Ectodermal cell (in vitro differentiated cells): ENCODE measurements at regions not wholly inside any gene's neighbourhood (a gene's known extent, or its start where the extent isn't known, plus 50 kb on each side); places are given as distances from the start of the nearest gene placed in this dataset.

Source experiments
- H3K27ac ChIP-seq: 2 replicates; pipeline ENCODE4 v1.7.0; 2013; ENCODE audit warnings: mild to moderate bottlenecking, low read depth, low read length; ENCODE audit not compliant: insufficient read depth, poor library complexity, severe bottlenecking
- H3K27me3 ChIP-seq: 2 replicates; pipeline ENCODE4 v1.7.0; 2013; ENCODE audit warnings: mild to moderate bottlenecking, low read length; ENCODE audit not compliant: insufficient read depth, control insufficient read depth, poor library complexity, severe bottlenecking
- H3K36me3 ChIP-seq: one replicate; pipeline ENCODE4 v1.7.0; 2013; ENCODE audit warnings: low read length; ENCODE audit not compliant: control insufficient read depth, insufficient read depth
- H3K4me1 ChIP-seq: one replicate; pipeline ENCODE4 v1.7.0; 2013; ENCODE audit warnings: low read length; ENCODE audit not compliant: control insufficient read depth, insufficient read depth
- H3K4me3 ChIP-seq: 2 replicates; pipeline ENCODE4 v1.7.0; 2013; ENCODE audit warnings: low read depth, low read length, control low read depth; ENCODE audit not compliant: insufficient read depth
- H3K9me3 ChIP-seq: 2 replicates; pipeline ENCODE4 v1.7.0; 2013; ENCODE audit warnings: mild to moderate bottlenecking, low read length, moderate library complexity; ENCODE audit not compliant: control insufficient read depth
- WGBS, 2 experiments: methylation state at CpG; one replicate each; pipeline ENCODE4 v1.1.7; 2013; ENCODE audit warnings: missing lambda C conversion rate in 2 of 2; 5-methylcytosine and 5-hydroxymethylcytosine counted together

DNA sequence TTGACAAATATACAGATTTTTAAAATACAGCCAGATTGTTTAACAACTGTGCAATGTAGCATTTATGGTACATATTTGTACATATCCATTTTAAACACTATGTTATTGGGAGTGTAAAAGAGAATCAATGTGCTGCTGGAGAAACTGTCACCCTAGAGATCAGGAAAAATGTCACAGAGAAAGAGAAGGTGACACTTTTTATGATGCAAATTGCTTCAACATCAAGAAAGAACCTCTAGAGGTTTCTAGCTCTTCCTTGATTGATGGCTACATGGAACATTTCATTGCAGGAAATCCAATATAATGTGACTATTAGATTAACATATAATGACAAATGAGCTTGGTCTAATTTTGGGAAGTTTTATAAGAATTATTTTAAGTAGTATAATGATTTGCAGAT lies 1491.2 kb upstream of the PCDH20 start:
- Histone ChIP-seq H3K4me3 (no peak overlapping the region), H3K27ac (no peak overlapping the region), H3K27me3 (no peaks in the 10 kb centered on the region), H3K4me1 (no peaks in the 10 kb centered on the region), H3K9me3 (no peaks in the 10 kb centered on the region), H3K36me3 (no peaks in the 10 kb centered on the region)

DNA sequence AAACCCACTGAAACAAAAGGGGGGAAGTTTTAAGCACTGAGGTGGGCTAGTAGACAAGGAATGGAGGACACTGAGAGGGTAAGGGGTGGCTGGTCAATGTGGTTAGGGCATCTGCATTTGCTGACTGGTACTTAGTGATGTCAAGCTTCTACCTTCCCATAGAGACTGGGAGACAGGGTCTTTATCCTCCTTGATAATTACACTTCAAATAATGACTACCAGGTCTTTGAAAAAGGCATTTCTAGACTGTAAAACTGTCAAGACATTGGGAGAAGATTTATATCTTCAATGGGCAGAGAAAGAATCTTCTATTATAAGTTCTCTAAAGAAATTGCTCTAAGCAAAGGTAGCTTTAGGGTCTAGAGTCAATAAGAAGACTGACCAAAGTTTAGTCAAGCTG lies 1490.8 kb upstream of the PCDH20 start:
- Histone ChIP-seq H3K27me3 (no peaks in the 10 kb centered on the region), H3K4me1 (no peaks in the 10 kb centered on the region)

DNA sequence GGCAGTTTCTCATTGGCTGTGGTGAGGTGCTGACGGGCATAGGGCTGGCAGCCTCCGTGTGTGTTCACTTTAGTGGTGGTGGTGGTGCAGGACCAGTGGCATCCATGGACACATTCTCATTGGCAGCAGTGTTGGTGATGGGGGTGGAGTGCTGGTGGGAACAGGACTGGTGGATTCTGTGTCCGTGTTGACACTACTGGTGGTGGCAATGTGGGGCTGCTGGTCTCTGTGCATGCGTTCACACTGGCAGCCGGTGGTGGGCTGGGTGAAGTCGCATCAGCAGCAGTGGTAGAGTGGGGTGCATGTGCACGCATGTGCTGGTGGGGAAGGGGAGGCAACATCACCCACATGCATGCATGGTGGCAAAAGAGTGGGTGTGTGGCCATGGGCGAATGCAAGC lies 1471.4 kb upstream of the PCDH20 start:
- no peak overlapping the region for H3K4me3 ChIP-seq
- H3K4me1 ChIP-seq = no peaks in the 10 kb centered on the region
- H3K36me3 ChIP-seq = no peaks in the 10 kb centered on the region
- no peaks in the 10 kb centered on the region for H3K9me3 ChIP-seq
- 95% methylated on average over 8 of the region's 8 CpGs for WGBS, 2 experiments
- no peak overlapping the region for H3K27ac ChIP-seq
- no peaks in the 10 kb centered on the region for H3K27me3 ChIP-seq

More for the DNA sequence above, 1490.8 kb upstream of the PCDH20 start:
- no peak overlapping the region for H3K4me3 ChIP-seq
- H3K36me3 ChIP-seq = no peaks in the 10 kb centered on the region
- H3K27ac ChIP-seq = no peak overlapping the region
- H3K9me3 ChIP-seq = no peaks in the 10 kb centered on the region

DNA sequence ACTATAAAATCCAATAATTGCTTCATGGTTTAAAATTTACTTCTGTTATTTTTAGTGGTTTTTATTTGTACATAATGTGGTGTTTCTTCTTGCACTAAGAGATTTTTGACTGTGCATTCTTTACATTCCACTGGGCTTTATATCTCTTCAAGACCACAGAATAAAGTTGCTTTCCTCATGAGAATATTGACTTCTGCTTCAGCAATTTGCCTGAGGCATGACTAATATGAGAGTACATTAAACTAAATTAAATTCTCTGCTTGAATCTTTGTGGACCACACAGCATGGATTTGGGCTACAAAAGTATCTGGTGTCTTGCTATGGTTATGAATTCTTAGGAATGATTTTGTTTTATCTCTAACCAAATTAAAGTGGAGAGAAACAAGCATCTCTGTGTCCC lies 1463.4 kb upstream of the PCDH20 start:
- Histone ChIP-seq H3K4me1 (no peaks in the 10 kb centered on the region), H3K36me3 (no peaks in the 10 kb centered on the region), H3K27ac (no peak overlapping the region), H3K9me3 (no peaks in the 10 kb centered on the region), H3K4me3 (no peak overlapping the region), H3K27me3 (no peaks in the 10 kb centered on the region)

GRCh38 chr13:62875118-62875640 lies 1459.5 kb upstream of the PCDH20 start:
- WGBS, 2 experiments = 85 to 96% methylated on average over 2 of the region's 2 CpGs
- Histone ChIP-seq H3K9me3 (no peaks in the 10 kb centered on the region), H3K4me3 (no peak overlapping the region), H3K36me3 (no peaks in the 10 kb centered on the region), H3K27ac (no peak overlapping the region), H3K4me1 (no peaks in the 10 kb centered on the region), H3K27me3 (no peaks in the 10 kb centered on the region)

GRCh38 chr13:62850331-62850730 lies 1434.7 kb upstream of the PCDH20 start:
- Histone ChIP-seq H3K27me3 (no peaks in the 10 kb centered on the region), H3K36me3 (no peaks in the 10 kb centered on the region), H3K27ac (no peak overlapping the region), H3K4me3 (no peak overlapping the region), H3K4me1 (no peaks in the 10 kb centered on the region), H3K9me3 (no peaks in the 10 kb centered on the region)
- WGBS, 2 experiments = 100% methylated on average over 1 of the region's 3 CpGs; no CpG with 5 or more reads in 1 of the 2 experiments

- no peaks in the 10 kb centered on the region for H3K36me3 ChIP-seq
- 78 to 100% methylated on average over 1 of the region's 1 CpG for WGBS, 2 experiments
- H3K4me1 ChIP-seq = no peaks in the 10 kb centered on the region
- no peak overlapping the region for H3K27ac ChIP-seq
- no peak overlapping the region for H3K4me3 ChIP-seq
- no peaks in the 10 kb centered on the region for H3K9me3 ChIP-seq
- no peaks in the 10 kb centered on the region for H3K27me3 ChIP-seq
These were observed 1431.9 kb upstream of the PCDH20 start for GRCh38 chr13:62847520-62847919.

GRCh38 chr13:62846302-62846701 lies 1430.7 kb upstream of the PCDH20 start:
- no peak overlapping the region for H3K4me3 ChIP-seq
- H3K4me1 ChIP-seq = no peaks in the 10 kb centered on the region
- H3K9me3 ChIP-seq = no peaks in the 10 kb centered on the region
- 98 to 100% methylated on average over 1 to 2 of the region's 2 CpGs for WGBS, 2 experiments
- no peak overlapping the region for H3K27ac ChIP-seq
- H3K36me3 ChIP-seq = no peaks in the 10 kb centered on the region
- no peaks in the 10 kb centered on the region for H3K27me3 ChIP-seq

GRCh38 chr13:62839338-62839737 lies 1423.7 kb upstream of the PCDH20 start:
- Histone ChIP-seq H3K36me3 (no peaks in the 10 kb centered on the region), H3K4me3 (no peak overlapping the region), H3K4me1 (no peaks in the 10 kb centered on the region), H3K27ac (no peak overlapping the region), H3K9me3 (no peaks in the 10 kb centered on the region), H3K27me3 (no peaks in the 10 kb centered on the region)
- WGBS, 2 experiments = 91 to 100% methylated on average over 1 of the region's 1 CpG

DNA sequence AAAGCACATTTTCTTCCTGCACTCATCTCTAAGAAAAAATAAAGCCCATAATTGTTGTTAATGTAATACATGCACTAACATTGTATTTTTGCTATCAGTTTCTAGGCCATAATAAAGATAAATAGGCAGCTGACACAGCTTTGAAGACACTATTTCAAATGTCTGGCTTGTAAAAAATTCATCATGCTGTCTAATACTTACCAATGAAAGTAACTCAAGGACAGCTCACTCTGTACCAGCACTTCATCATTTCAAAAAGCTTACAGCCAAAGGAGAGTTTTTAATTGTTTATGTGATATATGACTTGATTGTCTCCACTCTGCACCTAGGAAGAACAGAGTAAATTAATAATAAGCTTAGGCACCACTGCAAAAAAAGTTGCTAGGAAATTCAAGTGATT lies 1423.3 kb upstream of the PCDH20 start:
- Histone ChIP-seq H3K9me3 (no peaks in the 10 kb centered on the region), H3K4me1 (no peaks in the 10 kb centered on the region), H3K27me3 (no peaks in the 10 kb centered on the region), H3K4me3 (no peak overlapping the region), H3K27ac (no peak overlapping the region), H3K36me3 (no peaks in the 10 kb centered on the region)

- whole genome bisulfite sequencing, 2 experiments = 94 to 97% methylated on average over 2 of the region's 2 CpGs
- Histone ChIP-seq H3K27ac (no peak overlapping the region), H3K27me3 (no peaks in the 10 kb centered on the region), H3K4me1 (no peaks in the 10 kb centered on the region), H3K9me3 (no peaks in the 10 kb centered on the region), H3K36me3 (no peaks in the 10 kb centered on the region), H3K4me3 (no peak overlapping the region)
These were observed 1422.2 kb upstream of the PCDH20 start for GRCh38 chr13:62837895-62838294.
